Mesendoderm (in vitro differentiated cells): ENCODE measurements at regions not wholly inside any gene's neighbourhood (a gene's known extent, or its start where the extent isn't known, plus 50 kb on each side); places are given as distances from the start of the nearest gene placed in this dataset.

Experiments used
- DNase-seq: peaks from one replicate; pipeline ENCODE4 v3.0.0; 2013
- H2AK5ac ChIP-seq: 2 replicates; pipeline ENCODE4 v1.6.1; 2013; ENCODE audit warnings: low read length, inconsistent platforms
- H2BK120ac ChIP-seq: 2 replicates; pipeline ENCODE4 v1.6.1; 2013; ENCODE audit warnings: low read depth, mild to moderate bottlenecking, low read length, moderate library complexity, mixed read lengths
- H2BK15ac ChIP-seq: replicated peaks from 2 replicates; pipeline ENCODE4 v1.6.1; 2013; ENCODE audit warnings: low read depth, mild to moderate bottlenecking, moderate library complexity
- H2BK5ac ChIP-seq: 2 replicates; pipeline ENCODE4 v1.6.1; 2013; ENCODE audit warnings: low read length, inconsistent platforms
- H3K18ac ChIP-seq: 2 replicates; pipeline ENCODE4 v1.6.1; 2013; ENCODE audit warnings: mild to moderate bottlenecking, low read length, mixed read lengths
- H3K23ac ChIP-seq: one replicate; pipeline ENCODE4 v1.6.1; 2013; ENCODE audit warnings: low read length
- H3K27ac ChIP-seq: 2 replicates; pipeline ENCODE4 v1.5.1; 2013; ENCODE audit warnings: low read depth, mild to moderate bottlenecking, inconsistent platforms, low read length, moderate library complexity
- H3K27me3 ChIP-seq: 2 replicates; pipeline ENCODE4 v1.6.1; 2013; ENCODE audit warnings: low read length, control low read depth, mild to moderate bottlenecking, inconsistent platforms; ENCODE audit not compliant: insufficient read depth, poor library complexity
- H3K36me3 ChIP-seq: 2 replicates; pipeline ENCODE4 v1.6.1; 2013; ENCODE audit warnings: low read length, inconsistent platforms; ENCODE audit not compliant: control insufficient read depth, insufficient read depth
- H3K4ac ChIP-seq: one replicate; pipeline ENCODE4 v1.6.1; 2013; ENCODE audit warnings: low read depth, mild to moderate bottlenecking, low read length, moderate library complexity
- H3K4me1 ChIP-seq: 2 replicates; pipeline ENCODE4 v1.6.1; 2013; ENCODE audit warnings: low read depth, low read length, inconsistent platforms; ENCODE audit not compliant: control insufficient read depth
- H3K4me2 ChIP-seq: 2 replicates; pipeline ENCODE4 v1.6.1; 2013; ENCODE audit warnings: low read length
- H3K4me3 ChIP-seq: 2 replicates; pipeline ENCODE4 v1.5.1; 2013; ENCODE audit warnings: mild to moderate bottlenecking, low read length
- H3K56ac ChIP-seq: one replicate; pipeline ENCODE4 v1.6.1; 2013; ENCODE audit warnings: low read length
- H3K79me1 ChIP-seq: 2 replicates; pipeline ENCODE4 v1.6.1; 2013; ENCODE audit warnings: low read length, inconsistent platforms
- H3K79me2 ChIP-seq: 2 replicates; pipeline ENCODE4 v1.6.1; 2013; ENCODE audit warnings: mild to moderate bottlenecking, low read length; ENCODE audit not compliant: control insufficient read depth, insufficient read depth
- H3K9ac ChIP-seq: 2 replicates; pipeline ENCODE4 v1.6.1; 2013; ENCODE audit warnings: low read length, inconsistent platforms
- H4K5ac ChIP-seq: one replicate; pipeline ENCODE4 v1.6.1; 2013; ENCODE audit warnings: low read length
- H4K8ac ChIP-seq: one replicate; pipeline ENCODE4 v1.6.1; 2013; ENCODE audit warnings: low read depth, mild to moderate bottlenecking, control low read depth, low read length, moderate library complexity
- WGBS: extraction: QIAGEN DNeasy Blood & Tissue Kit; methylation state at CpG from one replicate; pipeline ENCODE4 v1.1.7; 2013; ENCODE audit warnings: low lambda C conversion rate, missing lambda C conversion rate; ENCODE audit not compliant: insufficient coverage; ENCODE audit errors: extremely low coverage; 5-methylcytosine and 5-hydroxymethylcytosine counted together

DNA sequence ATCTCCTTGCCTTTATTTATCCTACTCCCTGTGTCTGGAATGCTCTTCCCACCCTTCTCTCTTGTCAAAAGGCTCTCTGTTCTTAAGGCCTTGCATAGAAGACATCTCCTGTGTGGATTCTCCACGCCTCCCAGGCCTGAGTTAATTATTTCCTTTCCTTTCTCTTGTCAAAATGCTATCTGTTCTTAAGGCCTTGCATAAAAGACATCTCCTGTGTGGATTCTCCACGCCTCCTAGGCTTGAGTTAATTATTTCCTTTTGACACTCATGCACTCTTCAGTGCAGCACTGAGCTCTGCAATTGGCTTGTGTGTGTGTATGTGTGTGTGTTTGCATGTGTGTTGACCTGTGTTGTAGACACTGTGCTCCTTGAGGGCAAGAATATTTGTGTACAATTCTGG lies 52.1 kb upstream of the DCD start:
- Histone ChIP-seq H3K23ac (no peak overlapping the region), H3K56ac (peak overlapping the region; percentile 8), H4K8ac (no peak overlapping the region), H2BK5ac (peak overlapping the region; percentile 18), H3K9ac (no peak overlapping the region), H3K4me2 (no peak overlapping the region), H3K4ac (no peak overlapping the region), H2AK5ac (no peak overlapping the region), H3K4me1 (peaks cover 2% of the 10 kb centered on the region), H3K27me3 (no peaks in the 10 kb centered on the region), H3K27ac (peak overlapping the region; percentile 1), H4K5ac (no peak overlapping the region), H2BK15ac (no peak overlapping the region), H3K79me2 (no peaks in the 10 kb centered on the region), H3K36me3 (no peaks in the 10 kb centered on the region), H3K4me3 (no peak overlapping the region), H3K79me1 (no peaks in the 10 kb centered on the region), H2BK120ac (no peak overlapping the region), H3K18ac (no peak overlapping the region)
- no CpG with 5 or more reads among the region's 2 CpGs for WGBS
- DNase-seq, result peak; percentile 53
